ENCODE measurements at regions not wholly inside any gene's neighbourhood (a gene's known extent, or its start where the extent isn't known, plus 50 kb on each side); places are given as distances from the start of the nearest gene placed in this dataset.
"Not testable (repeated sequence)": the region's sequence is repeated elsewhere in the genome, so short reads cannot be mapped to it uniquely, and the experiment has no call there.

- no peak for DNase-seq (ENCODE audit: low spot score)
These were observed 127.5 kb downstream of the VPREB1 start for GRCh38 chr22:22372086-22372485.

DNA sequence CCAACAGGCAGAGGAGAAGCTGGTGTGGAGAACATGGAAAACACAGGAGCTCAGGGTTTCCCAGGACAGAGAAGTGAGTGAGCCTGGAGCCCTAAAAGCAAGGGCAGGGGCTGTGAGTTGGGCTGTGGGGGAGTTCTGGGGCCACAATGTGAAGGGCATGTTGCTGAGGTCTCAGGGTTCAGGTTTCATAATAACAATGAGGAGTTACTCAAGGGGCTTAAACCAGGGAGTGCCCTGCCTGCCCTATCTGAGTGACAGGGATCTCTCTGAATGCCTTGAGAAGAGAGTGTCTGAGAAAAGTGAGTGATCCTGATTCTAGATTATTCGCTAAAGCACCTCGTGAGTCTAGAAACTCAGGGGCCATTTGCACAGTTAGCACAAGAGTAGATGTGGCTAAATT, 129.6 kb downstream of the VPREB1 start:
- DNase-seq (ENCODE audit: low spot score) = no peak

GRCh38 chr22:22374579-22374978, 130.0 kb downstream of the VPREB1 start:
- no peak for DNase-seq (ENCODE audit: low spot score)

GRCh38 chr22:22375576-22376351, 131.2 kb downstream of the VPREB1 start:
- no peak for DNase-seq (ENCODE audit: low spot score)

DNA sequence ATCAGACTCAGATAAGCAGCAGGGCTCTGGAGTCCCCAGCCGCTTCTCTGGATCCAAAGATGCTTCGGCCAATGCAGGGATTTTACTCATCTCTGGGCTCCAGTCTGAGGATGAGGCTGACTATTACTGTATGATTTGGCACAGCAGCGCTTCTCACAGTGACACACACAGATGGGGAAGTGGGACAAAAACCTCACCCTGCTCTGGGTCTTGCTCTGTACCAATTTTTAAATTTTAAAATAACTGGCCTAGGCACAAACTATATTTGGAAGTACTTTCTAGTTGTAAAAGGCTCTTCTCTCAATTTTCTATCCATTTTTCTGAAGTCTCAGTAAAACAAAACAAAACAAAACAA, 131.7 kb downstream of the VPREB1 start:
- no peak for DNase-seq (ENCODE audit: low spot score)

DNA sequence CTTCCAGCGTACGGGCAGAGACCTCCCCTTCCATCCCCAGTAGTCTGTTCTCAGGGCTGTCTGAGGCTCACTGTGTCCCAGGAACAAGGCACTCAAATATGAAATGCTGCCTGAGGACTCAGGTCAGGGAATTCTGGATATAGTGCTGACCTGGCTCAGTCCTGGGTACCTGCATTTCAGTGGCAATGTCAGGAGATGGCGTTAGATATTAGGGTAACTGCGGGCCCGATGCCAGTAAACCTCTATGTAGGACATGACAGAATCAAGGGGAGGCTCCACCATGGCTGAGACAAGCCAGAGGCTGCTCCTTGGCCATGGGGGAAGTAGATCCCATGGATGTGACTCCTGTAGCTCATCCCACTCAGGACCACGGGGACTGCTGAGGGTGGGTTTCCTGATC, 131.7 kb downstream of the ZNF280B start:
- DNase-seq (ENCODE audit: low spot score) = not testable (repeated sequence)

DNA sequence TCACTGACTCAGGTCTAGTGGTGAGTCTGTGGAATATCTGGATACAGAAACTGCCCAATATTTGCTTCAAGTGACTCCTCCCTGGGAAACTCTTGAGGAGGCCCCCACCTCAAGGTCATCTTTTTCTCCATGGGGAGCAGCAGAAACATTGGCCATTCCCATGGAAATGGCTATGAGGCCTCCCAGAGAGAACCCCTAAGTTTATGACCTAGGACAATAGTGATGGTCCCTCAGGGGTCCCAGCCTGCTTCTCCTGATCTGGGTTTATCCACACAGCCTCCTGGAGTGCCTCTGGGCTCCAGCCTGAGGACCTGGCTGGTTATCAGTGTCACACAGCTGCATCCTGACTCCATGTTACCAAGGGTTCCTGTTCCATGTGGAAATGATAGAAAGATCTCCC, 131.2 kb downstream of the ZNF280B start:
- DNase-seq (ENCODE audit: low spot score) = no peak

DNA sequence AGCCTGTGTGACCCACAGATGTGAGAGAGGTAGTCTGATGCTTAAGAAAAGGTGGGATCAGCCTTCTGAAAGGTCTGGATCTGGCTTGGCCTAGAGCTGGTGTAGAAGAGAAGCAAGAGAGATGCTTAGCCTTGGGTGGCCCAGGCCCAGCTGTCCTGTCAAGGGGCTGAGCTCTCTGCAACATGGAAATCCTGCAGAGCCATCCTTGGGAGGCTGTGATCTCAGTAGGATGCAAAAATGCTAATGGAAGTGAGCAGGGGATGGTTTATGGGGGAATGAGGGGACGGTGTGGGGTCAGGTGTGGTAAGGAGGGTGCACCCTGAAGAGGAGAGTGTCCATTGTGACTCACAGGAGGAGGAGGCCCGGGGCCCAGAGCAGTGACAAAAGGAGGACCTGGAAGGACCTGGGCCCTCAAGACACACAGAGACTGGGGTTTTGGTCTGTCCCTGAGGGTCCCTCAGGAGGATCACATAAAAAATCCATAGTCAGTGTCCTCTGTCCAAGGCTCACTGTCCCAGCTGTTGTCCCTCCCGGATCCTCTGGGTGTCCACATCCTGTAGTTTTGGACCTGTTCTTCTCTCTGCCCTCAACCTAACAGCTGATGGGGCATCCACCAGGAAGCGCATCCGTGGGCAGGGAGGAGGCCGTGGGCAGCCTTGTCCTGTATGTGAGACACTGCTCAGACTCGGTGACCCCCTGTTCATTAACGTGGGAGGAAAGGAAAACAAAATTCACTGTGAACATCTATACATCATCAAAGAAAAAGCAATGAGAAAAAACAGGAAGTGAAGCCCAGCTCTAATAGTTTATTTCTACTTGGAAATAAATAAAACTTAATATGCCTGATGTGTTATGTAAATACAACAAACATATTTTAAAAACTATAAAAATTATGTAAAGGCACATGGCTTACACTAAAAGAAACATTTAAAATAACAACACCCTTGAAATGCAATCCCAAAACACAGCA, 129.8 kb downstream of the ZNF280B start:
- no peak for DNase-seq (ENCODE audit: low spot score)

- DNase-seq (ENCODE audit: low spot score) = no peak
These were observed 128.2 kb downstream of the ZNF280B start for GRCh38 chr22:22380098-22381030.

- not testable (repeated sequence) for DNase-seq (ENCODE audit: low spot score)
These were observed 127.2 kb downstream of the ZNF280B start for GRCh38 chr22:22381292-22381691.

- no peak for DNase-seq (ENCODE audit: low spot score)
These were observed 124.3 kb downstream of the ZNF280B start for GRCh38 chr22:22384267-22384666.

- no peak for DNase-seq (ENCODE audit: low spot score)
These were observed 123.8 kb downstream of the ZNF280B start for GRCh38 chr22:22384668-22385244.

- no peak for DNase-seq (ENCODE audit: low spot score)
These were observed 121.7 kb downstream of the ZNF280B start for GRCh38 chr22:22386602-22387385.

GRCh38 chr22:22387386-22387736, 121.2 kb downstream of the ZNF280B start:
- no peak for DNase-seq (ENCODE audit: low spot score)

- no peak for DNase-seq (ENCODE audit: low spot score)
These were observed 120.5 kb downstream of the ZNF280B start for GRCh38 chr22:22388090-22388489.

- DNase-seq (ENCODE audit: low spot score) = no peak
These were observed 120.0 kb downstream of the ZNF280B start for GRCh38 chr22:22388494-22388893.

DNA sequence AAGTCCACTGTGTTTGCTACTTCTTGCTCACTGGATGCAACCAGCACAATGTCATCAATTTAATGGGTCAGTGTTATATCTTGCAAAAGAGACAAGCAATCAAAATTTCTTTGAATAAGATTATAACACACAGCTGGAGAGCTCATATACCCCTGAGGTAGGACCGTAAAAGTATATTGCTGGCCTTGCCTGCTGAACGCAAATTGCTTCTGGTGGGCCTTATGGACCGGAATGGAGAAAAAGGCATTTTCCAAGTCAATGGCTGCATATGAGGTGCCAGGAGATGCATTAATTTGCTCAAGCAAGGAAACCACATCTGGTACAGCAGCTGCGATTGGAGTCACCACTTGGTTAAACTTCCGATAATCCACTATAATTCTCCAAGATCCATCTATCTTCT, 119.1 kb downstream of the ZNF280B start:
- no peak for DNase-seq (ENCODE audit: low spot score)

DNA sequence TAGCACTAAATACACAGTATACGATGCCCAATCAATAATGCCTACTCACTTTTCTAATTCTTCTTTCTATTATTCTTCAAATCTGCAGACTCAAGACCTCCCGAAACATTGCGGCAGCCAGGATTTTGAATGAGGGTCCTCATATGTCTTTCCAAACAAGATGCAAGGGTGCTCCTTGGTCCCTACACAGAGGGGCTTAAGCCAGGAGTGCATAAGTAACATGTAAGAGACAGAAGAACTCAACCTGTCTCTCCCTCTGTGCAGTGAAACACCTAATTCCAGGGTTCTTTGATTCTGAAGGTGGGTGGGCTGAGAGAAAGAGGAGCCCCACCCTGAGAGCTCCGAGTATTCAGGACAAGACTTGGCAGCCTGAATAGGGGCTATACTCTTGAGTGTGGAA, 117.6 kb downstream of the ZNF280B start:
- no peak for DNase-seq (ENCODE audit: low spot score)

- no peak for DNase-seq (ENCODE audit: low spot score)
These were observed 117.0 kb downstream of the ZNF280B start for GRCh38 chr22:22391543-22391942.

GRCh38 chr22:22392131-22392530, 116.4 kb downstream of the ZNF280B start:
- DNase-seq (ENCODE audit: low spot score) = no peak

DNA sequence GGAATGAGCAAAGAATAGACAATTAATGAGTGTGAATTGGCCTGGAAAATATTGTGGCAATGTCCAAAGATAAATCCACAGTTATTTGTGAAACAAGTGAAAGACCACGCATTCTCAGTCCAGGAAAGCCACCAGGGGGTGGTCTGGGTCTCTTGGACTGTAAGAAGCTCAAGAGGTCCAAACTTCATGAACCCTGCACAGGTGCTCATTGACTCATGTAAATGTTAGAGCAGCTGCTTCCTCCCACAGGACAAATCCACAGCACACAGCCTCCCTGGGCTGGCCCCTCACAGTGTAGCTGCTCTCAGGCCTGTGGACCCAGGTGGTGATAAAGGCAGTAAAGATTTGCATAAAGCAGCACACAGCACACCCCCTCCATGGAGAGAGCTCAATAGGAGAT, 114.0 kb downstream of the ZNF280B start:
- no peak for DNase-seq (ENCODE audit: low spot score)
